ENCODE measurements at regions not wholly inside any gene's neighbourhood (a gene's known extent, or its start where the extent isn't known, plus 50 kb on each side); places are given as distances from the start of the nearest gene placed in this dataset.

DNA sequence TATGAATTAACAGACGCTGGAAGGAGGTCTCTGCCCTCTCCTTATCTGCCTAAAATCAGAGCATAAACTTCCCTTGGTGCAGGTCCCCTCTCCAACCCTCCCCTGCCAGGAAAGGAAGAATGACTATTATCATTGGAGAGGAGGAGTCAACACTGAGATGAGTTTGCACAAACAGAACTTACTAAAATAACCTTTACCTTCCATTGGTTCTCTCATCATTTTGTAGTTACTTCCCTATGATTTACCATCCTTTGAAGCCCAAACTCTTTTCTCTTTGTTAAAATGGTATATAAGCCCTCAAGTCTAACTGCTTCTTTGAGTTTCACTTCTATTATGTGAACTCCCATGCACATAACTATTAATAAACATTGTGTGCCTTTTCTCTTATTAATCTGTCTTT is 64.2 kb upstream of the EEA1 start:
- no peaks in the 10 kb centered on the region for H4K20me1 ChIP-seq (ENCODE audit: control insufficient read depth, extremely low read depth, insufficient read depth, low read length)
- H3K4me2 ChIP-seq (ENCODE audit: extremely low read depth, insufficient read depth, low read length), result no peak overlapping the region
- DNase-seq (ENCODE audit: low read depth in 2 of 2), result no peak
- no peak for TF ChIP-seq EZH2 (IDR thresholded peaks at IDR 0.05; ENCODE audit: low read length, missing control alignments)
- TF ChIP-seq CTCF (conservative IDR thresholded peaks at IDR 0.05 in 1 of 2, IDR thresholded peaks at IDR 0.05 in 1 of 2; ENCODE audit: low read depth in 1 of 2, low read length in 2 of 2), result no peak
- H3K4me1 ChIP-seq (ENCODE audit: control insufficient read depth, extremely low read depth, insufficient read depth, low read length), result no peaks in the 10 kb centered on the region
- no peaks in the 10 kb centered on the region for H3K9me3 ChIP-seq (ENCODE audit: control insufficient read depth, insufficient read depth, low read depth, low read length)
- no peak overlapping the region for H3K4me3 ChIP-seq (replicated peaks in 1 of 4; ENCODE audit: control extremely low read depth in 1 of 4, insufficient read depth in 1 of 4, low read depth in 3 of 4, low read length in 4 of 4)
- no peaks in the 10 kb centered on the region for H3K36me3 ChIP-seq (ENCODE audit: control insufficient read depth, insufficient read depth, low read length)
- H3K27me3 ChIP-seq (ENCODE audit: control insufficient read depth, insufficient read depth, low read length), result no peaks in the 10 kb centered on the region
- H3K79me2 ChIP-seq (ENCODE audit: control insufficient read depth, insufficient read depth, low read length), result no peaks in the 10 kb centered on the region
- no peak overlapping the region for H2AFZ ChIP-seq (ENCODE audit: low read length)
- no peak overlapping the region for H3K27ac ChIP-seq (ENCODE audit: insufficient read depth, low read length)
- no peak overlapping the region for H3K9ac ChIP-seq (ENCODE audit: insufficient read depth, low read length)

GRCh38 chr12:92995258-92995903 is 66.3 kb upstream of the EEA1 start:
- Histone ChIP-seq H3K4me2 (ENCODE audit: extremely low read depth, insufficient read depth, low read length) (no peak overlapping the region), H4K20me1 (ENCODE audit: control insufficient read depth, extremely low read depth, insufficient read depth, low read length) (no peaks in the 10 kb centered on the region), H3K9ac (ENCODE audit: insufficient read depth, low read length) (no peak overlapping the region), H3K79me2 (ENCODE audit: control insufficient read depth, insufficient read depth, low read length) (no peaks in the 10 kb centered on the region), H3K27ac (ENCODE audit: insufficient read depth, low read length) (no peak overlapping the region), H3K4me3 (replicated peaks in 1 of 4; ENCODE audit: control extremely low read depth in 1 of 4, insufficient read depth in 1 of 4, low read depth in 3 of 4, low read length in 4 of 4) (no peak overlapping the region), H3K4me1 (ENCODE audit: control insufficient read depth, extremely low read depth, insufficient read depth, low read length) (no peaks in the 10 kb centered on the region), H2AFZ (ENCODE audit: low read length) (no peak overlapping the region), H3K9me3 (ENCODE audit: control insufficient read depth, insufficient read depth, low read depth, low read length) (no peaks in the 10 kb centered on the region), H3K36me3 (ENCODE audit: control insufficient read depth, insufficient read depth, low read length) (no peaks in the 10 kb centered on the region), H3K27me3 (ENCODE audit: control insufficient read depth, insufficient read depth, low read length) (no peaks in the 10 kb centered on the region)
- TF ChIP-seq CTCF (conservative IDR thresholded peaks at IDR 0.05 in 1 of 2, IDR thresholded peaks at IDR 0.05 in 1 of 2; ENCODE audit: low read depth in 1 of 2, low read length in 2 of 2) (no peak), EZH2 (IDR thresholded peaks at IDR 0.05; ENCODE audit: low read length, missing control alignments) (no peak)
- no peak for DNase-seq (ENCODE audit: low read depth in 2 of 2)

DNA sequence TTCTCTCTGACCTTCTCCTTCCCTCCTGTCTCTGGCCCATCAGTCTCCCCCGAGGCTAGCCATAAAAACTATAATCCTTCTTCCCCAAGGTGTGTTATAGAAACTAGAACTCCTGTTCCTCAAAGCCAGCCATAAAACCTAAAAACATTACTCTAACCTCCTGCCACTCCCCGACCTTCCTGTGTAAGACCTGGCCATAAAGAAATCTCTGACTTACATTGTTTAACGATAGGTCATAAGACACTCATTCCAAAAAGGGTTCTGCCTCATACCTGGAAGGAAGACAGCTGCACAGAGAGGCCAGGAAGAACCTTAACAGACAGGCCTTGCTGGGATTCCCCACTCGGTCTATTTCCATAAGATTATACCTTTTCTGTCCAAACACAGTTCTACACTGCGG is 70.9 kb upstream of the EEA1 start:
- Histone ChIP-seq H3K27me3 (ENCODE audit: control insufficient read depth, insufficient read depth, low read length) (no peaks in the 10 kb centered on the region), H3K27ac (ENCODE audit: insufficient read depth, low read length) (no peak overlapping the region), H3K79me2 (ENCODE audit: control insufficient read depth, insufficient read depth, low read length) (no peaks in the 10 kb centered on the region), H3K4me2 (ENCODE audit: extremely low read depth, insufficient read depth, low read length) (no peak overlapping the region), H3K9me3 (ENCODE audit: control insufficient read depth, insufficient read depth, low read depth, low read length) (no peaks in the 10 kb centered on the region), H3K9ac (ENCODE audit: insufficient read depth, low read length) (no peak overlapping the region), H2AFZ (ENCODE audit: low read length) (no peak overlapping the region), H3K4me3 (replicated peaks in 1 of 4; ENCODE audit: control extremely low read depth in 1 of 4, insufficient read depth in 1 of 4, low read depth in 3 of 4, low read length in 4 of 4) (no peak overlapping the region), H3K36me3 (ENCODE audit: control insufficient read depth, insufficient read depth, low read length) (no peaks in the 10 kb centered on the region), H3K4me1 (ENCODE audit: control insufficient read depth, extremely low read depth, insufficient read depth, low read length) (peaks cover 4% of the 10 kb centered on the region), H4K20me1 (ENCODE audit: control insufficient read depth, extremely low read depth, insufficient read depth, low read length) (no peaks in the 10 kb centered on the region)
- TF ChIP-seq CTCF (conservative IDR thresholded peaks at IDR 0.05 in 1 of 2, IDR thresholded peaks at IDR 0.05 in 1 of 2; ENCODE audit: low read depth in 1 of 2, low read length in 2 of 2) (no peak), EZH2 (IDR thresholded peaks at IDR 0.05; ENCODE audit: low read length, missing control alignments) (no peak)
- DNase-seq (ENCODE audit: low read depth in 2 of 2), result no peak
